Stimulated activated naive CD4-positive, alpha-beta T cell (primary cell): ENCODE measurements at regions not wholly inside any gene's neighbourhood (a gene's known extent, or its start where the extent isn't known, plus 50 kb on each side); places are given as distances from the start of the nearest gene placed in this dataset.
"Not testable (repeated sequence)": the region's sequence is repeated elsewhere in the genome, so short reads cannot be mapped to it uniquely, and the experiment has no call there.

ENCODE experiments used
- DNase-seq, 6 experiments: peaks; one replicate each; lab custom pipeline; 2025; lab: John Stamatoyannopoulos, UW

DNA sequence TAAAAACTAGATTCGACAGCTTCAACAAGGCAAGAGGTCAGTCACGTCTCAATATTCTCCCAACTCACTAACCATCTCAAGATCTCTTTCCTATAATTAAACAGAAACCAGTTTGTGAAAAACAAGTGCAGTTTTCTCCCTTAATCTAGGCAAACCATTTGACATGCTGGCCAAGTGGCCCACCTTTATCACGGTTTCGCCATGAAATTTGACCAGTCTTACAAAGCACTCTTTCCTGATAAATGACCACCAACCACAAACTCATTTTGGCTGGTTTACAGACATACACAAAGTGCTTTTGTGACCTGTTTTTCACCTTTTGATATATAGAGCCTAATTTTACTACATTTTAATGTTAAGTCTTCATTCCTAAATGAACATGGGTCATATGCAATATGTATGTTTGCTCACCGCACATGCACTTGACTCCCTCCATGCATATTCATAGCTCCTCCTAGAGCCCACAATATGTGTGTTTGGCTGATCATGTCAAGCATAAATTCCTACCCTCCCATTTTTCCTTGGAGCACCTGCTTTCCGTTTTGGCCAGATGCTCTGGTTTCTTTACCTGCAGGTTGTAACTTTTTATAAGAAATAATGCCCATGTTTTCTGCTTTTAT, 385.1 kb downstream of the RAD51AP2 start:
- DNase-seq: no peak

- DNase-seq: not testable (repeated sequence)
These were observed 387.6 kb downstream of the RAD51AP2 start for GRCh38 chr2:17130627-17131026.

DNA sequence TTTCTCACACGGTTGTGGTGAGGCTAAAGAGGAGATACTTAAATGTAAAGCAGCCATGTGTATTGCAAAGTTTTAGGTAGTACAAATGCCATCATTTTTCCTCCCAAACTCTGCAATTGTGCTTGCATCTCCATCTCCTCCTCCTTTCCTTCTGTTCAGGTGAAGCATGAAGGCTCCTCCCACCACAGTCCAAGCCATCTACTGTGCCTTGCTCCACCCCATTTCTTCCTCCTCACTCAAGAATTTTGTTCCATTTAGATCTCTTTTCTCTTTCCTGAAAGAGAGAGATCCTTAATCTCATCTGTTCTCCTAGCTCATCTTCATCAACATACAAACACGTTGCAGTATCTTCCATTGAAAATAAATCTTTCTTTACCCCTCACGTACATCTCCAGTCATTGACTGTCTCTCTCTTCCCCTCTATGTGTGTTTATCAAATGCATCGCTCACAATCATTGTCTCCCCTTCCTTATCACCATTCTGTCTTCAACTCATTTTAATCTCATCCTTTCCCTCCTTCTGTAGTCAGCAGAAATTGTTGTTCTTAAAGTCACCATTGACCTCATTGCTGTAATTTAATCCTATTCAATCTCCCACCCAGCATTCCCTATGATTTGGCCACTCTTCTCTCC, 392.1 kb downstream of the RAD51AP2 start:
- no peak for DNase-seq

DNA sequence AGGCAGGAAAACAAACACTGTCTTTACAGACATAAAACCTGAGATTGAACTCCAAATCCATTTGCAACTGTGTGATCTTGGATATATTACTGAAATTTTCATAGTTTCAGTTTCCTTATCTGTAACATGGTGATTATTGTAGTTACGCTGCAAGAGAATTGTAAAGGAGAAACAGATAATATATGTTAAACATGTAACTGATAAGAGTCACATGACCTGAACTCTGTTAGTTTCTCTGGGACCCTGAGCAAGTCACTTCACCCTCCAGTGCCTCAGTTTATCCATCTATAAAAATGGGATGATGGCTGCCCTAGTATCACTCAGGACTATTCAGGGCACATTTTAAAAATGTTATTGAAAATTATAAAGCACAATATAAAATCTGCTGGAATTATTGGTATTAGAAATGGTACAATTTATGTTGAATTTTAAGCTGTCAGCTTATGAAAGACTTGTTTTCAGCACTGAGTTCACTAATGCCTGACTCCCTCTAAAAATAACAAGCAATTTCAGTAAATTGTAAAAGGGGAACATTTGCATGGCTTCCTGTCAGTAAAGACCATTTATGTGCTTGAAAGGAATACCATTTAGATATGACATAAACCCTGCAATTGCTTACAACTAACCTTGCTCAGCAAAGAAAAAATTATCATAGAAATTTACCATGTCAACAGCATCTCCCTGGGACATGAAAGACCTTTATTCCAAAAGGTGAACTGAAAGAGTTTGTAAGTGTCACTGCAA, 393.5 kb downstream of the RAD51AP2 start:
- no peak for DNase-seq

- no peak for DNase-seq
These were observed 395.2 kb downstream of the RAD51AP2 start for GRCh38 chr2:17122887-17123501.

DNA sequence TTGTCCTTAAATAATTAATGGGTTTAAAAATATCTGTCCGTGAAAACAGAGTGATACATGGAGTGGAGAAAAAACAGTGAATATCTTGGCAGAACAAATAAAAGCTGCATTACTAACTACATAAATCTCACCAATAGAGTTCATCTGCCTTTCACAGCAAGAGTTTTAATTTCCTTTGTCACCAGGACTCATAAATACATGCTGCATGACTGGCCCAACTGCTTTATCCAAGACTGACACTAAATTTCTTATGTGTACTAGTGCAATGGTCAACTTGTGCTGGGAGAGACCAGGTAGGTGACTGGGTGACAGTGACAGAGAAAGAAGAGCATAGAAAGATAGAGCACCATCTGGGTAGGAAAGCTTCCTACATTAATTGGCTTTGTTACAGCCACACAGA, 402.8 kb downstream of the RAD51AP2 start:
- DNase-seq: no peak

DNA sequence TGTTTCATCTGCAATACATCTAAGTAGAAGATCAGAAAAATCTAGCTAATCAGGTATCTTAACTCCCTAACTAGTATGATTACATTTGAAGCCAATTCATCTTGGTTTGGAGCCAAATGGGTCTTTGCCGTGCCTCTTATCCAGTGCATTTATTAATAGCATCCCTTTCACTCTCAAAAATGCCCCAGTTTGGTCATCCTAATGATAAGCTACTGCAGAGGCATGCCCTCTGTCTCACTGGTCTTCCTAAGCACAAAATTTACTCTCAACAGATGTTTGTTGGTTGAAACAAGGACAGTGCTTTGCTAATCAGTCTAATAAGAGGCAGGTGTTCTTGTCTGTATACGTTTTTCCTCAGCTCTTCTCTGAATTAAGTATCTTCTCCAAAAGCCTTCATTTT, 403.2 kb downstream of the RAD51AP2 start:
- DNase-seq: no peak

GRCh38 chr2:17107871-17108270, 410.4 kb downstream of the RAD51AP2 start:
- DNase-seq: no peak

DNA sequence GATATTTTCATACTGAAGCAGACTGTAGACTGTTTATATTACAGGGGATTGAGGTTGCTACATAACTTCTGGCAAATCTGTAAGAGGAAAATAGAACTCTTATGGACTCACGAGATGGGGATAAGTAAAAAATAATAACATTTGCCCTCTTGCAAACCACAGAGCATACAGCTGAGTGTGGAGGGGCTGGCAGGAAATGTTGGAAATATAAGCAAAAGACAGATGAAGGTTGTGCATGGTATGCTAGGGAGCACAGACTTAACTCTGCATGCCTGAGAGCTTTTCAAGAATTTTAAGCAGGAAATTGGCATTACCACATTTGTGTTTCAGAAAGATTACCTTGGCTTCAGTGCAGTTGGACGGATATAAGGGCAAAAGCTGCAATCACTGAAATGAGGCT, 411.1 kb downstream of the RAD51AP2 start:
- DNase-seq: no peak

- DNase-seq: no peak
These were observed 411.8 kb downstream of the RAD51AP2 start for GRCh38 chr2:17106418-17106817.

GRCh38 chr2:17104454-17104853, 413.8 kb downstream of the RAD51AP2 start:
- DNase-seq: no peak

GRCh38 chr2:17101596-17101995, 416.6 kb downstream of the RAD51AP2 start:
- no peak for DNase-seq

DNA sequence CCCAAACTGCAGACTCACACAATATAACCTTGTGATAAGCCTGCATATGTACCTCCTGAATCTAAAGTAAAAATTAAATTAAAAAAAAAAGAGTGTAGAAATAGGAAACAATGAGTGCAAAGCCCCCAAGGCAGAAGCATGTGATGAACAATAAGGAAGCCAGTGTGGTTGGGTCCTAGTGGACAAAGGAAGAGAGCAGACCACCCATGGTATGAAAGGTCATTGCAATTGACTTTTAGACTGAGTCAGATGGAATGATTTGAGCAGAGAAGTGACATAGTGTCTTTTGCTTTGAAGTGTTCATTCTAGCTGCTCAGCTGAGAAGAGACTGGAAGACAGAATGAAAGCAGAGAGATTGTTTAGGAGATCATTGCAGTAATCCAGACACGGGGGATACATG, 417.1 kb downstream of the RAD51AP2 start:
- DNase-seq: no peak

DNA sequence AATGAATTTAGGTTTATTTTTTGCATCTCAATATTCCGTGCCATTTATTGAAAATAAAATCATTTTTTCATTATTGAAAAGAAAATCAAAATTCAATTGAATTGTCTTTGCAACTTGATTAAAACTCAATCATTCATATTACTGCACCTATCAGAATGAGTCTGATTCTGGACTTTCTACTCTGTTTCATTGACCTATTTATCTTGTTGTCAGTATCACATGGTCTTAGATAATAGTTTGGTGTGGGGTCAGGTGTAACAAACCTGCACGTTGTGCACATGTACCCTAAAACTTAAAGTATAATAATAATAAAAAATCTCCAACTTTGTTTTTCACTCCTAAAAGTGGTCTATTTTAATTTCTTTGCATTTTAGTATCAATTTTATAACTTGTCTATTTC, 422.9 kb downstream of the RAD51AP2 start:
- no peak for DNase-seq

GRCh38 chr2:17093712-17094111, 424.5 kb downstream of the RAD51AP2 start:
- no peak for DNase-seq

DNA sequence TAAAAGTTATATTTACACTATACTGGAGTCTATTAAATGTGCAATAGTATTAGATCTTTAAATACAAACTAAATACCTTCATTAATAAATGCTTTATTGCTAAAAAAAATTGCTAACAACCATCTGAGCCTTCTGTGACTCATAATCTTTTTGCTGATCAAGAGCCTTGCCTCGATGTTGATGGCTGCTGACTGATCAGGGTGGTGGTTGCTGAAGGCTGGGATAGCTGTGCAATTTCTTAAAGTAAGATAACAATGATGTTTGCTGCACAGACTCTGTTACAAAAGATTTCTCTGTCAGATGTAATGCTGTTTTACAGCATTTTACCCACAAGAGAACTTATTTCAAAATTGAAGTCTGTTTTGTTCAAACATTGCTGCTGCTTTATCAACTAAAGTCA, 421.4 kb upstream of the CYRIA start:
- DNase-seq: no peak

DNA sequence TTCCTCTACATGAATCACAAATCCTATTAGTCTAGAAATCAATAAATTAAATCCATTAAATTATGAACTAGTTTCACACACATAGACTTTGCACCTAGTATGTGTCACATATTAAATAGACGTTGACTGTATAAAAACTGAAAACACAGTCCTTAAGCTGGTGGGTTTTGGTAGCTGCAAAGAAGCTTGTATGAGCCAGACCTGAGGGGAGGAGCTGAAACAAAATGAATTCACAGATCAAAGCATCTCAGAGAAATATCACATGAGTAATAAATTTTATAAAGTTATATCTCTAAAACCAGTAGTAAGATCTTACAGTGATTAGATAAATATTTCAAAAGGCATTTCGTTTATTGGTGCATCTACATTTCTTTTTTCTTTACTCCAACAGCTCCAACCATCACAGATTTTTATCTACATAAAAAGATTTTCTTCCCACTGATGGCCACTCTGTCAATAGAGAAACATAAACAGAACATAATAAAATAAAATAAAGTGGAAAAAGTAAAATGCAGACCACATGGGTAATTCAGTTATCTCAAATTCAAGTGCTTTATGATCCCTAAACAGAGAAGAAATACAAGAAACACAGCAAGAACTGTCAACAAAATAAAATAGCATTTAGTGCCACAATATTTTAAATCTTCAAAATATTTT, 420.0 kb upstream of the CYRIA start:
- no peak for DNase-seq

DNA sequence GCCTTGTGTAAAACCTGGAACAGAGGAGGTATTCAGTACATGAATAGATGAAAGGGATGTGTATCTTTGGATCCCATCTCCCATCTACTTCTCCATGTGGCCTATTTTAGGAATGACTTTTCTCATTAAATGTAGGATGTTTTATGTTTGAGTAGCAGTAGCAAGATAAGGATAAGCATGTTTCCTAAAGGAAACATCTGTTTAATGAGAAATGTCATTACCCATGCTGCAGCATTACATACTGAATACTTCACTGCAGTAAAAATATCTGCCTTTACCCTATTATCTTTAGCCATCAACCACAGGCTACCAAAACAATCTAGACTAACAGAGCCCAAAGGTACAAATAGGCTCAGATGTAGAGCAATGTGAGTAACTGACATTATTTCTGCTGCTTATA, 419.2 kb upstream of the CYRIA start:
- DNase-seq: no peak

DNA sequence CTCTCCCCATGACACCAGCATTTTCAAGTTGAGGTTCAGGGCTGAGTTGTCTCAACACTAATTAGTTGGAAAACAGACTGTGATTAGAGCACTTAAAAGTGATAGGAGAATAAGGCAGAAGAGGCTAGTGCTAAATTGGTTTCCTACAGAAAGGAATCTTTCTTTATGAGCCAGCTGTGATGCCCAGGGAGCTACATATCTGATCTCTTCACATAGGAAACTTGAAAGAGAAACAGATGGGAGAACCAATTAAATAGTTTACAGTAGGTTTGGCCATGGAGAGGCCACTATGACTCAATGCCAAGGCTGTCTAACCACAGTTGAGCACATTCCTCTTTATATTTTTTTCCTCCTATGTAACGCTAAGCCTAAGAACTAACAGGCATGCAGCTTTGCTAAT, 418.3 kb upstream of the CYRIA start:
- DNase-seq: no peak

DNA sequence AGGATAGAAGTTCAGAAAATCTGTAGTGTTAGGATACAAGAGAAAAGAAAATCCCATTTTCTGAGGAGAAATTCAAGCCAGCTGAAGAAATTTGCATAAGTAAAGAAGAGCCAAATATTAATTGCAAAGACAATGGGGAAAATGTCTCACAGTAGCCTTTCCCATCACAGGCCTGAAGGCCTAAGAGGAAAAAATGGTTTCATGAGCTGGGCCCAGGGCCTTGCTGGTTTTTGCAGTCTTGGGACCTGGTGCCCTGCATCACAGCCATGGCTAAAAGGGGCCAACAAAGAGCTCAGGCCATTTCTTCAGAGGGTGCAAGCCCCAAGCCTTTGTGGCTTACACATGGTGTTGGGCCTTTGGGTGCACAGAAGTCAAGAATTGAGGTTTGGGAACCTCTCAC, 413.6 kb upstream of the CYRIA start:
- no peak for DNase-seq

- DNase-seq: no peak
These were observed 410.9 kb upstream of the CYRIA start for GRCh38 chr2:17076533-17076932.

- no peak for DNase-seq
These were observed 405.1 kb upstream of the CYRIA start for GRCh38 chr2:17070711-17071110.

- DNase-seq: no peak
These were observed 403.9 kb upstream of the CYRIA start for GRCh38 chr2:17069564-17069963.
